OCI-LY7 (cell line): ENCODE measurements at regions not wholly inside any gene's neighbourhood (a gene's known extent, or its start where the extent isn't known, plus 50 kb on each side); places are given as distances from the start of the nearest gene placed in this dataset.

Source experiments
- BruUV-seq: library from RNA; stranded (reverse); fragments of 400-500 nt; replicated peaks from 2 replicates; lab custom pipeline; 2021; lab: Mats Ljungman, UMichigan
- CTCF ChIA-PET: fragments of 300-600 bp; sonication (Branson Sonifier 250); formaldehyde crosslinking; loops from one replicate; lab custom pipeline; 2022; ENCODE audit warnings: antibody characterized with exemption; ENCODE audit not compliant: unreplicated experiment; lab: Charles Lee
- POLR2A ChIA-PET: fragments of 300-600 bp; sonication (Branson Sonifier 250); formaldehyde crosslinking; loops from one replicate; lab custom pipeline; 2022; ENCODE audit warnings: antibody characterized with exemption; lab: Charles Lee
- DNase-seq: peaks from one replicate; pipeline ENCODE4 v3.0.0-alpha.2; 2015; ENCODE audit warnings: low spot score
- H2AFZ ChIP-seq: fragments of 200-600 bp; sonication (generic), shearing (Covaris generic); 2 replicates; pipeline ENCODE4 v1.6.1; 2014; ENCODE audit warnings: mild to moderate bottlenecking, antibody characterized with exemption, low read length, moderate library complexity
- H3K27ac ChIP-seq: fragments of 200-600 bp; sonication (generic); 2 replicates; pipeline ENCODE4 v1.5.1; 2014; ENCODE audit warnings: mixed run types, low read depth, mild to moderate bottlenecking, moderate library complexity, low read length, inconsistent platforms; ENCODE audit not compliant: poor library complexity, severe bottlenecking
- H3K36me3 ChIP-seq: fragments of 200-600 bp; sonication (generic); 2 replicates; pipeline ENCODE4 v1.6.1; 2014; ENCODE audit warnings: mild to moderate bottlenecking, antibody characterized with exemption, low read length, moderate library complexity, mixed read lengths; ENCODE audit not compliant: insufficient read depth
- H3K4me1 ChIP-seq: fragments of 200-600 bp; sonication (generic); 2 replicates; pipeline ENCODE4 v1.5.1; 2014; ENCODE audit warnings: mild to moderate bottlenecking, low read length; ENCODE audit not compliant: insufficient read depth, poor library complexity, severe bottlenecking
- H3K4me2 ChIP-seq: fragments of 200-600 bp; sonication (generic); 2 replicates; pipeline ENCODE4 v1.6.1; 2014; ENCODE audit warnings: mild to moderate bottlenecking, low read length
- H3K4me3 ChIP-seq: fragments of 200-600 bp; sonication (generic); 2 replicates; pipeline ENCODE4 v1.5.1; 2014; ENCODE audit warnings: mild to moderate bottlenecking, low read depth, low read length; ENCODE audit not compliant: poor library complexity, severe bottlenecking
- H3K79me2 ChIP-seq: fragments of 200-600 bp; sonication (generic); 2 replicates; pipeline ENCODE4 v1.6.1; 2016; ENCODE audit warnings: low read depth, mild to moderate bottlenecking, low read length, moderate library complexity, mixed read lengths; ENCODE audit not compliant: insufficient read depth
- H3K9me2 ChIP-seq: fragments of 200-600 bp; sonication (generic); 2 replicates; pipeline ENCODE4 v1.6.1; 2016; ENCODE audit warnings: mild to moderate bottlenecking, low read length, mixed read lengths; ENCODE audit not compliant: insufficient read depth
- H3K9me3 ChIP-seq: fragments of 200-600 bp; sonication (generic); 2 replicates; pipeline ENCODE4 v1.6.1; 2014; ENCODE audit warnings: mild to moderate bottlenecking, mixed run types, low read length, mixed read lengths
- H4K20me1 ChIP-seq: fragments of 200-600 bp; sonication (generic); 2 replicates; pipeline ENCODE4 v1.6.1; 2014; ENCODE audit warnings: mild to moderate bottlenecking, antibody characterized with exemption, low read length, moderate library complexity, mixed read lengths; ENCODE audit not compliant: insufficient read depth
- CTCF ChIP-seq: fragments of 200-600 bp; sonication (generic); conservative IDR thresholded peaks from 2 replicates; pipeline ENCODE4 v1.5.1; 2014; ENCODE audit warnings: mild to moderate bottlenecking, antibody characterized with exemption, low read length, moderate library complexity, mixed read lengths
- EZH2phosphoT487 ChIP-seq: fragments of 200-600 bp; sonication (generic); IDR thresholded peaks from 2 replicates; pipeline ENCODE4 v1.6.1; 2018; ENCODE audit warnings: low read depth, borderline replicate concordance, mild to moderate bottlenecking, mixed run types, antibody characterized with exemption, low read length, moderate library complexity, mixed read lengths
- intact Hi-C: fragments of 100-400 bp; cut with micrococcal nuclease; formaldehyde crosslinking; loops from one replicate; pipeline ENCODE4 v1.10.0; 2022; ENCODE audit not compliant: unreplicated experiment

DNA sequence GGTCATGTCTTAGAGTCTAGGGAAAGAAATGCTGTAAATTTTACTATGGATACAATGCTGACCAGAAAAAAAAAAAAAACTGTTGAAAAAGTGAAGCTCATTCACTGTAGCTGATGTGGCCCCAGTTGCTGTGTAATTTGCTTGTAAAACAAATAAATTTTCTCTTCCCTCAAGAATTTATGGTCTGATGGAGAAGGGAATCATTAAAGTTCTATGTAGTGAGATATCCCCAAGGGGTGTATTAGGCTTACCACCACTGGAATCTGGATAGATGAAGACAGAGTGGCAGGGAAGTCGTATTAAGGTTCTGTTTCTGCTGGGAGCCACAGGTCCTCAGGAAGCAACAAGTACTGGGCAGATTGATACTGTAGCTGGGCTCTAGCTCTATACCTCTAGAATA, 860.0 kb downstream of the LTN1 start:
- Histone ChIP-seq H3K9me2 (no peaks in the 10 kb centered on the region), H3K4me1 (no peaks in the 10 kb centered on the region), H3K9me3 (no peaks in the 10 kb centered on the region), H3K79me2 (no peaks in the 10 kb centered on the region), H3K4me2 (no peak overlapping the region), H3K27ac (no peak overlapping the region), H4K20me1 (no peaks in the 10 kb centered on the region), H3K4me3 (no peak overlapping the region), H3K36me3 (no peaks in the 10 kb centered on the region), H2AFZ (no peak overlapping the region)
- no TSS peak for BruUV-seq
- no peak for TF ChIP-seq CTCF
- no peak for TF ChIP-seq EZH2phosphoT487
- ChIA-PET CTCF (no interaction called here), POLR2A (interaction anchor here (1.0 kb wide), 1 partner anchor 9 kb away, joined by 3 read pairs; no protein-coding TSS in a partner anchor)
- intact Hi-C loops, result no loop called here
- DNase-seq, result no peak

GRCh38 chr21:28127175-28127785, 865.4 kb downstream of the LTN1 start:
- TF ChIP-seq CTCF, result no peak
- TF ChIP-seq EZH2phosphoT487, result no peak
- intact Hi-C loops, result no loop called here
- no peaks in the 10 kb centered on the region for H3K9me3 ChIP-seq
- CTCF ChIA-PET, result no interaction called here
- BruUV-seq, result no TSS peak
- H3K79me2 ChIP-seq, result no peaks in the 10 kb centered on the region
- H3K4me1 ChIP-seq, result no peaks in the 10 kb centered on the region
- H3K36me3 ChIP-seq, result no peaks in the 10 kb centered on the region
- H3K4me2 ChIP-seq, result no peak overlapping the region
- DNase-seq, result no peak
- no peaks in the 10 kb centered on the region for H4K20me1 ChIP-seq
- POLR2A ChIA-PET, result no interaction called here
- no peak overlapping the region for H3K4me3 ChIP-seq
- H2AFZ ChIP-seq, result no peak overlapping the region
- no peaks in the 10 kb centered on the region for H3K9me2 ChIP-seq
- H3K27ac ChIP-seq, result no peak overlapping the region

- Histone ChIP-seq H3K9me3 (no peaks in the 10 kb centered on the region), H3K27ac (no peak overlapping the region), H3K36me3 (no peaks in the 10 kb centered on the region), H3K9me2 (no peaks in the 10 kb centered on the region), H3K79me2 (no peaks in the 10 kb centered on the region), H4K20me1 (no peaks in the 10 kb centered on the region), H2AFZ (no peak overlapping the region), H3K4me3 (no peak overlapping the region), H3K4me2 (no peak overlapping the region), H3K4me1 (no peaks in the 10 kb centered on the region)
- intact Hi-C loops, result no loop called here
- no peak for DNase-seq
- no TSS peak for BruUV-seq
- POLR2A ChIA-PET, result no interaction called here
- CTCF ChIA-PET, result no interaction called here
- no peak for TF ChIP-seq EZH2phosphoT487
- TF ChIP-seq CTCF, result no peak
Observed at GRCh38 chr21:28126521-28127174, 866.0 kb downstream of the LTN1 start.
